Natural killer cell (primary cell): ENCODE measurements at regions not wholly inside any gene's neighbourhood (a gene's known extent, or its start where the extent isn't known, plus 50 kb on each side); places are given as distances from the start of the nearest gene placed in this dataset.
"Not testable (repeated sequence)": the region's sequence is repeated elsewhere in the genome, so short reads cannot be mapped to it uniquely, and the experiment has no call there.

Experiments used
- ATAC-seq, 3 donors: fragments of 150-1000 bp in 2 of 3; fragments of 200-7000 bp in 1 of 3; cut with Tn5 transposase; 1 replicate in 1 of 3; 2 replicates in 2 of 3; pipeline ENCODE4 v1.10.0; 2021; ENCODE audit warnings: mild to moderate bottlenecking in 2 of 3, moderate library complexity in 2 of 3
- DNase-seq, 2 donors: peaks; one replicate each; pipeline versions ENCODE4 v3.0.0 to v3.0.0-alpha.2; 2013 to 2021; ENCODE audit warnings: mixed read lengths in 1 of 2
- H3K27ac ChIP-seq: one replicate; pipeline ENCODE4 v1.5.1; 2013; ENCODE audit warnings: mild to moderate bottlenecking, low read length
- H3K27me3 ChIP-seq: one replicate; pipeline ENCODE4 v1.6.1; 2013; ENCODE audit warnings: low read length; ENCODE audit not compliant: control insufficient read depth, insufficient read depth
- H3K36me3 ChIP-seq: one replicate; pipeline ENCODE4 v1.6.1; 2013; ENCODE audit warnings: low read length; ENCODE audit not compliant: control insufficient read depth, insufficient read depth
- H3K4me1 ChIP-seq: one replicate; pipeline ENCODE4 v1.6.1; 2013; ENCODE audit warnings: low read length; ENCODE audit not compliant: control insufficient read depth, insufficient read depth
- H3K4me3 ChIP-seq: one replicate; pipeline ENCODE4 v1.5.1; 2013; ENCODE audit warnings: low read length
- H3K9me3 ChIP-seq: one replicate; pipeline ENCODE4 v1.6.1; 2013; ENCODE audit warnings: low read length; ENCODE audit not compliant: control insufficient read depth, insufficient read depth
- H3K27ac Mint-ChIP-seq, 2 donors: one replicate each; pipeline ENCODE4 v1.8.0; 2022; ENCODE audit warnings: mild to moderate bottlenecking in 2 of 2, mixed read lengths in 2 of 2, moderate library complexity in 1 of 2
- H3K27me3 Mint-ChIP-seq, 2 donors: one replicate each; pipeline ENCODE4 v1.8.0; 2022; ENCODE audit warnings: low read depth in 2 of 2, mixed read lengths in 2 of 2
- H3K36me3 Mint-ChIP-seq: one replicate; pipeline ENCODE4 v1.8.0; 2022; ENCODE audit warnings: mixed read lengths
- H3K4me1 Mint-ChIP-seq, 2 donors: one replicate each; pipeline ENCODE4 v1.8.0; 2022; ENCODE audit warnings: mixed read lengths in 2 of 2
- H3K4me3 Mint-ChIP-seq: one replicate; pipeline ENCODE4 v1.8.0; 2022; ENCODE audit warnings: mild to moderate bottlenecking, moderate library complexity, mixed read lengths
- H3K9me3 Mint-ChIP-seq, 2 donors: one replicate each; pipeline ENCODE4 v1.8.0; 2022; ENCODE audit warnings: mixed read lengths in 2 of 2
- WGBS: methylation state at CpG from one replicate; pipeline ENCODE4 v1.1.7; 2013; ENCODE audit warnings: missing lambda C conversion rate; ENCODE audit not compliant: insufficient coverage; 5-methylcytosine and 5-hydroxymethylcytosine counted together
- intact Hi-C: fragments of 100-400 bp; cut with micrococcal nuclease; formaldehyde crosslinking; loops from one replicate; pipeline ENCODE4 v1.14.2; 2022

DNA sequence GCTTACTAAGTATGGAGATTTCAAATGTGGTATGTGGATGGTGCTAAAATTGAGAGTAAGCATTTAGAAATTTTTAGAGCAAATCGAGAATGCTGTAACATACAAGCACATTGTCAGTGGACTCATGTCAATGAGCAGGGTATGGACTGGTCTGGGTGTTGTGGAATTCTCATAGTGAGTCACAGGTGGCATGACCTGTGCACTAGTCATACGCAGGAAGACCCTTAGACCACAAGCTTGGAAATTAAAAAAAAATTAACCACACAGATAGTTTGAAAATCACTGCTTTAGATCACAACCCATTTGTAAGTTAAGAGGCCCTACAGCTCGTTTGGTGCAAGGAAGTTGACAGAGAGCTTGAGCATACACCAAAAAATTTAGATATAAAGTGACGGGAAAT, 102.9 kb upstream of the NBPF19 start:
- ATAC-seq = peak in 2 of 3 donors; percentile 24 to 52
- H3K27me3 ChIP-seq, H3K9me3 Mint-ChIP-seq, H3K4me3 ChIP-seq, H3K27ac Mint-ChIP-seq, H3K4me3 Mint-ChIP-seq, H3K9me3 ChIP-seq, DNase-seq, intact Hi-C loops, H3K36me3 Mint-ChIP-seq, H3K4me1 ChIP-seq, H3K36me3 ChIP-seq, H3K4me1 Mint-ChIP-seq, H3K27me3 Mint-ChIP-seq, H3K27ac ChIP-seq: not testable (repeated sequence)
- no CpG with 5 or more reads among the region's 4 CpGs for WGBS

DNA sequence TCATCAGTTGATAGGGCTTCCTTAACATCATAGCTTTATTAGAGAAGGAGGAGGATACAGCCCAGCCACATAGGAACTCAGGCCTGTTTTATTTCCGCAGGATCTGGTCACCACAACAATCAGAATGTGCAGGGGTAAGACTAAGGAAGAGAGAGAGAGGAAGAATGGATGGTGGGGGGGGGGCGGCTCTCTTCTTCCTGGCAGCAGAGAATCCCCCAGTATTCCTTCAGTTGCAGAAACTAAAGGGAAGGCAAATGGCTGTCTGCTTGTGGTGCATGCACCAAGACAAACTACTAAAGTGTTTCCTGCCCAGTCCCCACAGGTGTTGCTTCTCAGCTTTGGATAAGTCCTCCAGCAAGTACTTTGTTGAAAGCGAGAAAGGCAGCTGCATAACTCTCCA, 96.4 kb upstream of the NBPF19 start:
- H3K4me1 Mint-ChIP-seq, H3K9me3 Mint-ChIP-seq, H3K36me3 Mint-ChIP-seq, DNase-seq, H3K4me1 ChIP-seq, H3K27ac Mint-ChIP-seq, H3K27ac ChIP-seq, intact Hi-C loops, H3K27me3 ChIP-seq, ATAC-seq, H3K4me3 ChIP-seq, H3K4me3 Mint-ChIP-seq, H3K9me3 ChIP-seq, H3K27me3 Mint-ChIP-seq, H3K36me3 ChIP-seq: not testable (repeated sequence)
- no CpG with 5 or more reads among the region's 3 CpGs for WGBS

DNA sequence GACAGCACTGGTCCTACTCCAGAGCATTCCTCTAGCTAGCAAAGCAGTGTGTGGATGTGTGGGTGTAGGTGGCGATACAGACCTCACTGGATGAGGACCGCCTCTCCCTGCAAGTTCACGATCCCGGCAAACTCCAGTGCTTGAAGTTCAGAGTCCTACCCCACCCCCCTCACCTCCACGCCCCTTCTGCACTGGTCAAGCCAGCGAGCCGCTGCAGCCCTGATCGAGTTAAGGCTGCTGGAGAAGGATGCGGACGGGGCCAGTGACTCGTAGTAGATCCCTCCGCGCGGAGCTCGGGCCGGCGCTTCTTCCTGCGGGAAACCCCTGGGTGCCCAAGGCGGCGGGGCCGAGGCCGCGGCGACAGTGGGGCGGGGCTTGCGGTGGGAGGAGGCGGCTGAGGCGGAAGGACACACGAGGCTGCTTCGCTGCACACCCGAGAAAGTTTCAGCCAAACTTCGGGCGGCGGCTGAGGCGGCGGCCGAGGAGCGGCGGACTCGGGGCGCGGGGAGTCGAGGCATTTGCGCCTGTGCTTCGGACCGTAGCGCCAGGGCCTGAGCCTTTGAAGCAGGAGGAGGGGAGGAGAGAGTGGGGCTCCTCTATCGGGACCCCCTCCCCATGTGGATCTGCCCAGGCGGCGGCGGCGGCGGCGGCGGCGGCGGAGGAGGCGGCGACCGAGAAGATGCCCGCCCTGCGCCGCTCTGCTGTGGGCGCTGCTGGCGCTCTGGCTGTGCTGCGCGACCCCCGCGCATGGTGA, 84.5 kb upstream of the NBPF19 start:
- intact Hi-C loops, H3K36me3 ChIP-seq, H3K27ac ChIP-seq, H3K27me3 Mint-ChIP-seq, H3K27me3 ChIP-seq, H3K4me1 ChIP-seq, H3K9me3 ChIP-seq, H3K36me3 Mint-ChIP-seq, H3K4me1 Mint-ChIP-seq, H3K9me3 Mint-ChIP-seq: not testable (repeated sequence)
- under 1% methylated on average over 29 of the region's 69 CpGs for WGBS
- ATAC-seq = peak; percentile 78 to 88 (median 87)
- DNase-seq = peak; percentile 60 to 71
- H3K27ac Mint-ChIP-seq = peak overlapping the region in 1 of 2 donors; percentile 60
- H3K4me3 Mint-ChIP-seq = peak overlapping the region; percentile 73
- H3K4me3 ChIP-seq = peak overlapping the region; percentile 39

DNA sequence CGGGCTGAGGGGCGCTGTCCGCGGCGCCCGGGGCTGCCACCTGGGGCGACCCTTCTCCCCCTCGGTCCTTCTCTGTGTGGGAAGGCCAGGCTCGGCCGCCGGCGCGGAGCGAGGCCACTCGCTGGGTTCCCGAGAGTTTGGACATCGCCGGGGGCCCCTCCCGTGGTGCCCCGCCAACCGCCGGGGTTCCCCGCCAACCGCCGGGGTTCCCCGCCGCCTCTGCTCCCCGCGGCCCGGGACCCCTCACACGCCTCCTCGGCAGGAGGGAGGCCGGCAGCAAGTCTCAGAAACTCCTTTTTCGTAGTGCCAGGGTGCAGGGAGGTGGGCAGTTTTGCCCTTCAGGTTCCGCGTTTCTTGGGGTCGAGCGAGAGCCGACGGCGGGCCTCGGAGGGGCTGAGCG, 83.9 kb upstream of the NBPF19 start:
- H3K27ac Mint-ChIP-seq, H3K27ac ChIP-seq, H3K36me3 ChIP-seq, H3K27me3 Mint-ChIP-seq, H3K9me3 ChIP-seq, H3K27me3 ChIP-seq, H3K9me3 Mint-ChIP-seq, DNase-seq, H3K36me3 Mint-ChIP-seq, H3K4me1 Mint-ChIP-seq, intact Hi-C loops, H3K4me1 ChIP-seq, H3K4me3 Mint-ChIP-seq: not testable (repeated sequence)
- H3K4me3 ChIP-seq = peak overlapping the region; percentile 37
- no CpG with 5 or more reads among the region's 43 CpGs for WGBS
- peak in 2 of 3 donors; percentile 59 to 60 for ATAC-seq

DNA sequence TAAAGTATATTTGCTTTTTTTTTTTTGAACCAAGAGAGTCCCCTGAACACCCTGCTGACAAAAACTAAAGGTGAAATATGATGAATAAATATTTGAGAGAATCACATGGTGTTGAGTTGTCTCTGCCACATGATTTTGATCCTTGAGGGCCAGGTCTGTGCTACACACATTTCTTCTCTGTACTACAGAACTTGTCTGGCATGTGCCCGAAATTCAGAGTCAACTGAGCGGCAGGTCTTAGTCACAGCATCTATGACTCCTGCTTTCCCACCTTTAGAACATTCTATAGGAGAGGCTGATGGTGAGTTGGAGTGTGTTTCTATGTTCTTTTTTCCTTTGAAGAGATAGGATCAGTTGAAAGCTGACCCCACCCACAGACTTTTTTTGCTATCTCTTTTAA, 79.0 kb upstream of the NBPF19 start:
- 83% methylated on average over 1 of the region's 2 CpGs for WGBS
- H3K4me1 ChIP-seq, ATAC-seq, H3K9me3 Mint-ChIP-seq, H3K4me3 ChIP-seq, H3K27me3 Mint-ChIP-seq, H3K9me3 ChIP-seq, intact Hi-C loops, H3K4me1 Mint-ChIP-seq, H3K27ac Mint-ChIP-seq, H3K27me3 ChIP-seq, H3K36me3 Mint-ChIP-seq, H3K4me3 Mint-ChIP-seq, DNase-seq, H3K36me3 ChIP-seq, H3K27ac ChIP-seq: not testable (repeated sequence)

DNA sequence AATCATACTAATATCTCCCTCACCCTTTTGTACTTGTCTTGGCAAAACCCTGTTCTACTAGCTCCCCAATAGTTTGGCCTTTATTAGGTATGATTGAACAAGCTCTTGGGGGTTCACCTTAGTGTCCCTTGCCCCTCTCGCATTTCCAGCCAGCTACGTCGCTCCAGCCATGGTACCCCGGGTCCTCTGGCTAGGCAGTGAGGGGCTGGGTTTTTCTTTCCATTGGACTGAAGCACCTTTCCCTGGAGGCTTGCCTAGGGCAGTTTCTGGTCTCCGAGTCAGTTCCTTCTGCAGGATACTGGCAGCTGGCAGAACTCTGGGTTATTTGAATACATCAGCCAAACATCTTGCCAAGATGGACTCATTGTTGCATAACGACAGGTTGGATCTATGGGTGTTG, 76.3 kb upstream of the NBPF19 start:
- intact Hi-C loops, H3K9me3 ChIP-seq, H3K4me3 ChIP-seq, H3K27ac ChIP-seq, H3K9me3 Mint-ChIP-seq, H3K36me3 ChIP-seq, H3K27me3 ChIP-seq, H3K36me3 Mint-ChIP-seq, DNase-seq, H3K27me3 Mint-ChIP-seq, H3K4me1 ChIP-seq, ATAC-seq, H3K4me1 Mint-ChIP-seq: not testable (repeated sequence)
- Mint-ChIP-seq H3K4me3 (peak overlapping the region; percentile 31), H3K27ac (peak overlapping the region; percentile 38 to 78)
- WGBS = 96% methylated on average over 3 of the region's 6 CpGs

DNA sequence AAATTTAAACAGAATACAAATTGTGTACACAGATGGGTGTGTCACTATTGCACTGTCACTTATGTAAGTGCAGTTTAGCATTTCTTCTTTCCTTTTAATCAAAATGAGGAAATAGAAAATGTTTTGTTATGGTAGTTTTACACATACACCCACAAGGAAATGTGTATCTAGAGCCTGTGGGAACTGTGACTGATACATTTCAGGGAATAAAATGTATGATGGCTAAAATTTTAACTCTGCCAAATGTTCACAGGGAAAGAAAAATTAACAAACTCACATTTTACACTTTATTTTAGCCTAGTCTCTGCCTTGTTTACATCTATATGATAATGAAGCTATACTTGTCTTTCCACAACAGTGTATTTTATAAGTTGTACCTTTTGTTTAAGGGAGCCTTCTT, 66.4 kb upstream of the NBPF19 start:
- H3K4me3 ChIP-seq, H3K4me1 ChIP-seq, H3K27me3 ChIP-seq, H3K9me3 Mint-ChIP-seq, DNase-seq, H3K4me1 Mint-ChIP-seq, intact Hi-C loops, ATAC-seq, H3K9me3 ChIP-seq, H3K4me3 Mint-ChIP-seq, H3K36me3 ChIP-seq, H3K27me3 Mint-ChIP-seq, H3K27ac ChIP-seq, H3K36me3 Mint-ChIP-seq, H3K27ac Mint-ChIP-seq: not testable (repeated sequence)

DNA sequence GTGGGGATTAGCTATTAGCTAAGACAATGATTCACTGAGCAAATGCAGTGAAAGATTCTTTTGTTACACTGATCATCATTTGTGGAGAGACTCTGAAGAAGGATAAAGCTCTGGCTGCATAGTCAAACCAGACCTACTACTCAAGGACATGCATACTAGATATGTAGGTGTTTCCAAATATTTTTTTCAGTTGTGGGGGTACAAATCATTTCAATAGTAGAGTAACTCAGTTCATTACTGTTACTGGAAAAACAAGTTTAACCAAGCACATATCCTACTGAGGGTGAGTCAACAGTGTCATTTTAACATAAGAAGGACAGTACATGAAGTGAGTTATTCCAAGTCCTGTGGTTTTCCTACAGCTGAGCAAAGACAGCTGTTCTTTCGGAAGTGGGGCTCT, 59.5 kb upstream of the NBPF19 start:
- ATAC-seq, H3K27ac ChIP-seq, H3K36me3 Mint-ChIP-seq, H3K36me3 ChIP-seq, H3K27me3 Mint-ChIP-seq, intact Hi-C loops, H3K4me1 ChIP-seq, H3K27me3 ChIP-seq, H3K4me3 ChIP-seq, H3K9me3 Mint-ChIP-seq, DNase-seq, H3K4me3 Mint-ChIP-seq, H3K27ac Mint-ChIP-seq, H3K9me3 ChIP-seq, H3K4me1 Mint-ChIP-seq: not testable (repeated sequence)
- no CpG with 5 or more reads among the region's 1 CpG for WGBS
